IPS-18c (cell line): ENCODE measurements at regions not wholly inside any gene's neighbourhood (a gene's known extent, or its start where the extent isn't known, plus 50 kb on each side); places are given as distances from the start of the nearest gene placed in this dataset.

Source experiments
- H3K4me3 ChIP-seq: 2 replicates; pipeline ENCODE4 v1.7.0; 2013; ENCODE audit warnings: low read depth, mild to moderate bottlenecking, low read length, moderate library complexity; ENCODE audit not compliant: insufficient read depth
- H3K9me3 ChIP-seq: one replicate; pipeline ENCODE4 v1.6.1; 2013; ENCODE audit warnings: mild to moderate bottlenecking, low read length, moderate library complexity; ENCODE audit not compliant: control insufficient read depth, insufficient read depth

GRCh38 chr14:61847861-61848260, 85.6 kb downstream of the SNAPC1 start:
- no peak overlapping the region for H3K4me3 ChIP-seq
- H3K9me3 ChIP-seq, result no peaks in the 10 kb centered on the region

- no peaks in the 10 kb centered on the region for H3K9me3 ChIP-seq
- H3K4me3 ChIP-seq, result no peak overlapping the region
These were observed 92.7 kb downstream of the SNAPC1 start for GRCh38 chr14:61854898-61855297.

GRCh38 chr14:61860294-61860918, 98.2 kb downstream of the SNAPC1 start:
- Histone ChIP-seq H3K4me3 (no peak overlapping the region), H3K9me3 (no peaks in the 10 kb centered on the region)

GRCh38 chr14:61861320-61861865, 99.2 kb downstream of the SNAPC1 start:
- Histone ChIP-seq H3K4me3 (no peak overlapping the region), H3K9me3 (no peaks in the 10 kb centered on the region)

GRCh38 chr14:61864329-61864898, 102.2 kb downstream of the SNAPC1 start:
- Histone ChIP-seq H3K4me3 (no peak overlapping the region), H3K9me3 (no peaks in the 10 kb centered on the region)

- H3K4me3 ChIP-seq, result no peak overlapping the region
- H3K9me3 ChIP-seq, result no peaks in the 10 kb centered on the region
These were observed 105.0 kb downstream of the SNAPC1 start for GRCh38 chr14:61866932-61867920.

GRCh38 chr14:61868846-61869245, 106.6 kb downstream of the SNAPC1 start:
- Histone ChIP-seq H3K9me3 (no peaks in the 10 kb centered on the region), H3K4me3 (no peak overlapping the region)

- no peaks in the 10 kb centered on the region for H3K9me3 ChIP-seq
- no peak overlapping the region for H3K4me3 ChIP-seq
These were observed 107.9 kb downstream of the SNAPC1 start for GRCh38 chr14:61870163-61870562.

GRCh38 chr14:61872452-61872851, 110.2 kb downstream of the SNAPC1 start:
- Histone ChIP-seq H3K9me3 (no peaks in the 10 kb centered on the region), H3K4me3 (no peak overlapping the region)

- Histone ChIP-seq H3K9me3 (no peaks in the 10 kb centered on the region), H3K4me3 (no peak overlapping the region)
These were observed 113.3 kb downstream of the SNAPC1 start for GRCh38 chr14:61875483-61875882.

GRCh38 chr14:61876362-61877034, 114.3 kb downstream of the SNAPC1 start:
- no peak overlapping the region for H3K4me3 ChIP-seq

GRCh38 chr14:61877035-61877390, 114.8 kb downstream of the SNAPC1 start:
- Histone ChIP-seq H3K9me3 (no peaks in the 10 kb centered on the region), H3K4me3 (no peak overlapping the region)

More at GRCh38 chr14:61876362-61877034, 114.3 kb downstream of the SNAPC1 start:
- H3K9me3 ChIP-seq, result no peaks in the 10 kb centered on the region

GRCh38 chr14:61877768-61878167, 115.5 kb downstream of the SNAPC1 start:
- Histone ChIP-seq H3K4me3 (no peak overlapping the region), H3K9me3 (no peaks in the 10 kb centered on the region)

- no peaks in the 10 kb centered on the region for H3K9me3 ChIP-seq
- no peak overlapping the region for H3K4me3 ChIP-seq
These were observed 116.7 kb downstream of the SNAPC1 start for GRCh38 chr14:61878931-61879330.

- Histone ChIP-seq H3K9me3 (no peaks in the 10 kb centered on the region), H3K4me3 (no peak overlapping the region)
These were observed 118.8 kb downstream of the SNAPC1 start for GRCh38 chr14:61881046-61881445.

- Histone ChIP-seq H3K4me3 (no peak overlapping the region), H3K9me3 (no peaks in the 10 kb centered on the region)
These were observed 122.5 kb downstream of the SNAPC1 start for GRCh38 chr14:61884711-61885110.

- no peaks in the 10 kb centered on the region for H3K9me3 ChIP-seq
- H3K4me3 ChIP-seq, result no peak overlapping the region
These were observed 123.2 kb downstream of the SNAPC1 start for GRCh38 chr14:61885203-61885961.
